Ecto neural progenitor cell (in vitro differentiated cells): ENCODE measurements at regions not wholly inside any gene's neighbourhood (a gene's known extent, or its start where the extent isn't known, plus 50 kb on each side); places are given as distances from the start of the nearest gene placed in this dataset.

Experiments used
- DNase-seq: peaks from one replicate; pipeline ENCODE4 v3.0.0-alpha.2; 2018; ENCODE audit warnings: low spot score

GRCh38 chr11:128299132-128299726 is 288.1 kb downstream of the ETS1 start:
- DNase-seq: no peak

DNA sequence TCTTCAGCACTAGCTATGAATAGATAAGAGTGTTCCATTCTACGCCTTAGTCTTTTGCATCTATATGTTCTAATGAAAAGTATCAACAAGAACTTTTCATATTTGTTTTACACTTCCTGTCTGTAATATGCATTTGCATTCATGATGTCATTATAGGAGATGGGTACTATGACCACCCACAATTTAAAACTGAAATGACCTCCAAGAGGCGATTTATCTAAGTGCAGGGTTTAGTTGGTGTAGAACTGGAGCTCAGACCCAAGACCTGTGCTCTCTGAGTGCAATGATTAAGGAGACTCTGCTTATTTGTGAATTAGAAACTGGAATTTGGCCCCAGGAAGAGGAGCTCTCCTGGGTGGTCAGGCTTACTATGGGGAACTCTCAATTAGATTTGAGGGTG is 289.1 kb downstream of the ETS1 start:
- DNase-seq: no peak

DNA sequence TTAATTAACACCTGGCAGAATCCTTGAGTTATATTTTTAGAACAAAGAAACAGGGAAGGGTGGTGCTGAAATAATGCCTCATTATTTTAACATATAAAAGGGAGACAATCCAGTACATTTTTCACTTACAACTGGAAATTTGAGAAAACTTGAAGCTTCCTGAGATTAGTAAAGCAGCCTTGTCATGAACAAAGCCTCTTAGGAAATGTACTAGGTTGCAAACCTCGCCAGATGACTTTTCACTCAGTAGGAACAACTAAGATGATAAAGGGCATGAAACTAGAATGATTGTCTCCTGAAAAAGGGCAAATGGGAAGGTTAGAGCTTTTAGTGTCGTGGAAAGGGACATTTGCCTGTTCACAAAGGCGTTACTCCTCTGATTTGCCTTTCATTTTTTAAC is 289.6 kb downstream of the ETS1 start:
- DNase-seq: no peak

DNA sequence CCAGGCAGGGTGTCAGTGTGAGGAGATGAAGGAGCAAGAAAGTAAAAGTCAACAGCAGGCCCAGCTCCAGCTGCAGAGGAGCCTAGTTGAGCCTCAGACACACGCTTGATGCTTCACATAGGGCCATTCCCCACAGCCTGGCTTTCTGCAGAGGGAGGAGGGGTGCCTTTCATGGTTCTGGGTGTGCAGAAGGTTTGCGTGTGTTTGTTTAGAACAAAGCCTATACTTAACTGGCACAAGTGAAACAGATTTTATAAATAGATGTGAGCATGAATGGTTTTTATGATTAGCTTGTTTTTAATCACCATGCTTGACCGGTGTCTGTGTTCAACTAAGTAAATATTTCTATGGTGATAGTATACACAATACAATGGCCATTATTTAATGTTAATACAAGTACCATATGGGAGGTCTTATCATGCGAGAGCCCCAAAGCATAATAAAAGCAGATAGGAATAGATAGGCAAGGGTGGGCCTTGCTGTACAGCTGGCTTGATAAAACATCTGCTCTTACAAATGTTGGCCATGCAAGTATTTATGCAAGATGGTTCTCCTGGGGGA is 290.2 kb downstream of the ETS1 start:
- DNase-seq: no peak

- DNase-seq: no peak
Observed at GRCh38 chr11:128294671-128295050, 292.7 kb downstream of the ETS1 start.

DNA sequence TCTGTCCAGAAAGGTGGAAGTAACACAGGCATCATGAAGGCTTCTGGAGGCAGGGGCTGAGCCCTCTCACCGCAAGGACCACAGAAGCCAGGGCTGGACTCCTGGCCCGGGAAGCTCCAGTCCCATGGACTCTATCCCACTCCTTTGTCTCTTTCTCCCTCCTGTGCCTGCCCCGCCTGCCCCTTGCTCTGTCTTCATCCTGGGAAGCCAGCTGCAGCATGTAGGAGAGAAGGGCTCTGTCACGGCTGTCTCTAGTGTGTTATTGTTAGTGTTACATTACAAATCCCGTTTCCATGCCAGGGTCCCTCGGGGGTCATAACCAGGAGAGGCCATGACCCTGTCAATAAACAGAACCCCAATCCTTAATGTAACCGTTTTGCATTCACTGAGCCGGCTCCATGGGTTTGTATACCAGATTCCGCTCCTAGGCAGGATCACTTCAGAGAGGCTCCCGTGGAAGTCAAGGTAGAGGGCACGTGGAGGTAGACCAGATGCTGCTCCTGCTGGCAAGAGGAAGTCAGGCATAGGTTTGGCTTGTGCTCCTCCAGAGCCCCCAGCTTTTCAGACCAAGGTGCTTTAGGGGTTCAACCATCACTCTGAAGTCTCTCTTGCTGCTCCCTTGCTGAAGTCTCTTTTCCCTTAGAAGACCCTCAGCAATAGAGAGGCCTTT is 293.2 kb downstream of the ETS1 start:
- DNase-seq: no peak

GRCh38 chr11:128291835-128292234 is 295.5 kb downstream of the ETS1 start:
- no peak for DNase-seq

DNA sequence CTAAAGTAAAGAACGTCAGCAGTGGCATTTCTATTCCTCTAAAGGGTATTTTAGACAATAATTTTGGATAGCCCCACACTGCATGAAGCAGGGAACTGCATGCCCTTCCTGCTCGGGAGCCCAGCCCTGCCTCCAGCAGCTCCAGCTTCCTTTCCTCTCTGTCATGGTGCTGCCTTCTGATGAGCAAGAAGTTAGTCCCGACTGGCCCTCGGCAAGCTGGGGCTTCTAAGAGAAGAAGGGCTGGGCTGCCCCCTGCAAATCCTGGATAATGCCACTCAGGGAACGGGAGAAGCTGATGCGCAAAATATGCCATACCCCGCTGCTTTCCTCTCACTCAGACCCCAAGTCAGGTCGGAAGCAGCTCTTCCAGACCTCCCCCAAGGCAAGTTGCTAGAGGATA is 296.4 kb downstream of the ETS1 start:
- no peak for DNase-seq

GRCh38 chr11:128290106-128290840 is 297.1 kb downstream of the ETS1 start:
- DNase-seq: no peak

- no peak for DNase-seq
Observed at GRCh38 chr11:128289048-128289447, 298.3 kb downstream of the ETS1 start.

GRCh38 chr11:128288368-128288767 is 299.0 kb downstream of the ETS1 start:
- no peak for DNase-seq

DNA sequence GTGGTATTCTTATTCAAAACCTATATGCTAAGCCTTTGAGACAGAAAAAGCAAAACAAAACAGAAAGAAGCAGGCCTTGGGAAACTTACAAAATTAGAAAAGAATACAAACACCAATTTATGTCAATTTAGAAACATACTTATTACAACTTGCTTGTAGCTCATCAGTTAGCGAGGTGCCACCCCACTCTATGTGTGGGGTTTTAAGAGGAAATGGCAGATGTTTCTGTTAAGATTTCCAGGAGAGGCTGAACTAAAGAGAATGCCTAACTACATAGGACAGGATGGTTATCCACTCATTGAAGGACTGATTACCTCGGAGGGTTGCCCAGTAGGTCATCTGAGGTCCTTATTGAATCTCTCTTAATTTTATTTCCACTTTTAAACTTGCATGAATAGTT is 302.0 kb downstream of the ETS1 start:
- no peak for DNase-seq

GRCh38 chr11:128284634-128285033 is 302.7 kb downstream of the ETS1 start:
- no peak for DNase-seq

DNA sequence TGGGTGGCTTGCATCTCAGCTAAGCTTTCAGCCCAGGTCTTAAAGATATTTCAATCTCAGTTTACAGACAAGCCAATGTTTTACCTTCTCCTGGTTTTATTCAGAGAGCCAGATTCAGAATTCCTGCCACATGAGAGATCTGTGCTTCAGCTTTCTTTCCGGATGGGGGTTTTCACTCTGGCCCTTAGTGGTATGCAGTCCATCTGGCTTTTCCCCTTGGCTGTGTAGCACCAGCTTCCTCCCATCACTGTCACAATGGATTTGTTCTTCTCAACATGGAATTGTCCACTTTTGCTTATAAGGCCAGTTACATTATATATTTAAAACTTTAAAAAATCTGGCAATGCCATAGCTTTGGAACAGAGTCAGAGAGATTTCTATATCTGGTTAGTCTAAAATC is 303.9 kb downstream of the ETS1 start:
- no peak for DNase-seq

DNA sequence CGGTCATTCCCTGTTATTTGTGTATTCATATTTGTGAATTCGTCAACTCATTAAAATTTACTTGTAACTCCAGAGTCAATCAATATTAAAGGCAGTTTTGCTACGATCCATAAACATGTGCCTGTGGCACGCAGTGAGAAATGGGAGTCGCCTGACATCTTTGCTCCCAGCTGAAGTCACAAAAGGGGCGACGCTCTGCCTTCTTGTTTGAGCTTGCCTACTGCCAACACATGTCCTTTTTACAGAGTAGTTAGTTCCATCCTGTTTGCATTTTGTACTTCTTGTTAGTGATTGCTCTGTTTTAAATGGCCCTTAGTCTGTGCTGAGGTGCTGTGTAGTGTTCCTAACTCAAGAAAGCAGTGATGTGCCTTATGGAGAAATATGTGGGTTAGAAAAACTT is 305.3 kb downstream of the ETS1 start:
- no peak for DNase-seq

DNA sequence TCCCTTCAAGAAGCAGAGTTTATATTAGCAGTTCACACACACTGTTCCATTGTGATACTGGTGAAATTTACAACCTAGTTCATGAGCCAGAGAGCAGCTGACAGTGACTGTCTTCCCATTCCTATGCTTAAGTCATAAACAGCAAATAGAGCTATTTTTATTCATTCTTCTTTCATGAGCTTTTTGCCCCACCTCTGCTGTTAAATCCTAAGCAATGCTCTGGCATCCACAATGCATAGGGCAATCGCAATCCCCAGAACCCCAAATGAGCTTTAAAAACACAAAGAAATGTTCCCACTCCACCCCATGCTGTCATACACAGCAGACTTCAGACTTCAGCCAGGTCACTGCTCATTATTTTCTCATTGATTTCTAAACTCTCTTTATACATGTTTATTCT is 307.5 kb downstream of the ETS1 start:
- no peak for DNase-seq

- DNase-seq: no peak
Observed at GRCh38 chr11:128273736-128274135, 313.6 kb downstream of the ETS1 start.

DNA sequence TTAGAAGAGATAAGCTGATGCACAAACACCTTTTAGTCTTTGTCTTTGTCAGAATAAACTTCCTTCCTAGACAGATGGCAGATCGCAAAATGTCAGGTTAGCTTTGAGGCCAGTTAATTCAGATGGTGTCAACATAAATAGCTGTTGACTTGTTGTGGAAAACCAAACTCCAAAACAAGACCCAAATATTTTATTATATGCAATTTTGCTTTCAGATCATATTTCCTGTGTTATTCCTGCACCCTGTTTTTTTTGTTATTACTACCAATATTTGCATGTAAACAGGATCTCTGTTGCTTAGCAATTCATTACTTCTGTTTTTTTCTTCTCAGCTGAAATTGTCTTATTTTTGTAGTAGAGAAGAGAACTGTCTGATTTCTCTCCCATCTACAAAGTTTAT is 316.0 kb downstream of the ETS1 start:
- DNase-seq: no peak

GRCh38 chr11:128269466-128269865 is 317.9 kb downstream of the ETS1 start:
- DNase-seq: no peak

- no peak for DNase-seq
Observed at GRCh38 chr11:128266893-128267292, 320.5 kb downstream of the ETS1 start.

DNA sequence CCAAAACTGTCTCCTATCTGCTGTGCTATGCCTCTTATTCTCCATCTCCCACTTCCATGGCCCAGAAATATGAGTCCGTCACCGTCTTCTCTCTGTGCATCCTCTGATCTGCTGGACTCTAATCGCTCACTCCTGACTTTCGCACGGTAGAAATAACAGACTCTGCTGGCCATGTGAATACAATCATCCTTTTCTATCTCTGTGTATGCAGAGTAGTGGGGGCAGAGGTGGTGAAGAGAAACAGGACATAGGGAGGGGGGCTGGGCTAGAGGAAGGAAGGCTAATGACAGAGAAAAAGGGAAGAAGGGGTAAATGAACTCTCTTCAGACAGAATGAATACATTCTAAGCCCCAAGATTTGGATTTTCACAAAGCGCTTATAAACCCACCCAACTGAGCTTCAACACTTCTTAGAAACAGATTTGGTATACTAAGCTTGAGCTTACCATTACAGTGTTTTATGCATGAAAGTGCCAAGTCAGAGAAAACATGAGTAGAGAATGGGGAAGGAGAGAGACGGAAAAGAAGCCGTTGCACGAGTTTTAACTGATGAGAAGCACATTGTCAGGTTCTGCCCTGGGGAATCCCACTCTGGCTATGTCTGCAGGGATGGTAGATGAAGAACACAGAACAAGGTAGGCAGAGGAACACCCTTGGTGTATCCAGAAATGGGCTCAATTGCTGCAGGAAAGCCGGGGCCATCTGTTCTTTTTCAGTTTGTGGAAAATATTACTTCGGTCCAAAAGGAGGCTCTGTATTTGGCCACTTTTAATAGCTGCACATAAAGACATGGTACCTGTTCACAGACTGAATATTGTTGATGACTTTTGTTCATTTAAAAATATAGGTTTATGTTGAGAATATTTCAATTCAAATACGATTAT is 324.7 kb downstream of the ETS1 start:
- no peak for DNase-seq

- DNase-seq: no peak
Observed at GRCh38 chr11:128261011-128261421, 326.3 kb downstream of the ETS1 start.
